HepG2 (cell line): ENCODE measurements at regions not wholly inside any gene's neighbourhood (a gene's known extent, or its start where the extent isn't known, plus 50 kb on each side); places are given as distances from the start of the nearest gene placed in this dataset.

ENCODE experiments used
- ATAC-seq: fragments of 200-7000 bp; cut with Tn5 transposase; 3 replicates; pipeline ENCODE4 v1.9.1; 2020; ENCODE audit warnings: mild to moderate bottlenecking, moderate library complexity
- BruUV-seq: library from RNA; stranded (reverse); fragments of 400-500 nt; replicated peaks from 2 replicates; lab custom pipeline; 2021; lab: Mats Ljungman, UMichigan
- CTCF ChIA-PET: fragments of 300-600 bp; formaldehyde crosslinking; extraction: SDS; loops from one replicate; lab custom pipeline; 2021; ENCODE audit warnings: low total read pairs, inconsistent platforms, low intra/inter-chr PET ratio; lab: Yijun Ruan, JAX
- POLR2A ChIA-PET: fragments of 350-600 bp; sonication (Branson Sonifier 250); formaldehyde crosslinking; loops from one replicate; lab custom pipeline; 2020; ENCODE audit warnings: antibody characterized with exemption, inconsistent platforms; lab: Yijun Ruan, JAX
- DNase-seq: peaks from one replicate; pipeline ENCODE4 v3.0.0-alpha.2; 2015; ENCODE audit warnings: low spot score
- FAIRE-seq: peaks from 3 replicates; lab custom pipeline; 2011; peaks lifted over from hg19 to GRCh38; lab: Jason Lieb, UNC
- H2AFZ ChIP-seq: one replicate; pipeline ENCODE4 v1.6.1; 2011; ENCODE audit warnings: low read length, inconsistent platforms
- H3K27ac ChIP-seq: fragments of 300-600 bp; 3 replicates; pipeline ENCODE4 v1.8.0; 2011; ENCODE audit warnings: mixed run types, mild to moderate bottlenecking, mixed read lengths, low read length, inconsistent platforms; ENCODE audit not compliant: insufficient read depth; ENCODE audit errors: extremely low read length
- H3K27me3 ChIP-seq, 2 experiments: fragments of 200-600 bp in 1 of 2; 2 replicates in 1 of 2; 3 replicates in 1 of 2; pipeline versions ENCODE4 v1.6.0 to v1.8.0; 2011; ENCODE audit warnings: low read length in 2 of 2, mild to moderate bottlenecking in 2 of 2, moderate library complexity in 2 of 2, inconsistent platforms in 1 of 2; ENCODE audit not compliant: insufficient read depth in 2 of 2, control insufficient read depth in 1 of 2
- H3K36me3 ChIP-seq, 2 experiments: fragments of 200-600 bp in 1 of 2; replicated peaks in 1 of 2; 2 replicates in 1 of 2; 3 replicates in 1 of 2; pipeline versions ENCODE4 v1.5.1 to v1.8.0; 2011; ENCODE audit warnings: low read length in 2 of 2, inconsistent platforms in 1 of 2; ENCODE audit not compliant: insufficient read depth in 2 of 2, control insufficient read depth in 1 of 2
- H3K4me1 ChIP-seq: 2 replicates; pipeline ENCODE4 v1.5.1; 2012; ENCODE audit warnings: low read length, inconsistent platforms; ENCODE audit not compliant: insufficient read depth
- H3K4me2 ChIP-seq: 2 replicates; pipeline ENCODE4 v1.6.0; 2011; ENCODE audit warnings: low read depth, low read length, inconsistent platforms
- H3K4me3 ChIP-seq, 3 experiments: fragments of 200-600 bp in 1 of 3; sonication (generic), shearing (Covaris generic) in 1 of 3; replicated peaks in 1 of 3; 2 replicates each; pipeline ENCODE4 v1.5.1; 2011 to 2016; ENCODE audit warnings: low read length in 3 of 3, inconsistent platforms in 2 of 3, low read depth in 2 of 3, mild to moderate bottlenecking in 2 of 3, control low read depth in 1 of 3, mixed read lengths in 1 of 3; ENCODE audit not compliant: insufficient read depth in 1 of 3
- H3K79me2 ChIP-seq: one replicate; pipeline ENCODE4 v1.6.1; 2011; ENCODE audit warnings: low read length, inconsistent platforms; ENCODE audit not compliant: insufficient read depth
- H3K9ac ChIP-seq: 2 replicates; pipeline ENCODE4 v1.6.0; 2011; ENCODE audit warnings: mild to moderate bottlenecking, low read depth, low read length, inconsistent platforms; ENCODE audit not compliant: insufficient read depth
- H3K9me3 ChIP-seq: 2 replicates; pipeline ENCODE4 v1.5.1; 2012; ENCODE audit warnings: mild to moderate bottlenecking, low read length
- H4K20me1 ChIP-seq: 2 replicates; pipeline ENCODE4 v1.6.0; 2011; ENCODE audit warnings: inconsistent platforms, mild to moderate bottlenecking, low read length, moderate library complexity; ENCODE audit not compliant: insufficient read depth
- BCL3 ChIP-seq: sonication (generic); formaldehyde crosslinking; IDR thresholded peaks from 2 replicates; pipeline ENCODE4 v1.5.1; 2020; ENCODE audit warnings: mild to moderate bottlenecking, missing genetic modification reagents, moderate library complexity
- ERF ChIP-seq: IDR thresholded peaks from 2 replicates; pipeline ENCODE4 v1.6.1; 2018; ENCODE audit warnings: missing biosample characterization, missing genetic modification reagents
- GLI4 ChIP-seq: sonication (generic); formaldehyde crosslinking; IDR thresholded peaks from 2 replicates; pipeline ENCODE4 v1.5.1; 2020; ENCODE audit warnings: missing genetic modification reagents, mild to moderate bottlenecking, moderate library complexity, borderline replicate concordance
- GLMP ChIP-seq: sonication (generic); formaldehyde crosslinking; IDR thresholded peaks from 2 replicates; pipeline ENCODE4 v1.9.0; 2021; ENCODE audit warnings: missing genetic modification reagents, mild to moderate bottlenecking, borderline replicate concordance
- GZF1 ChIP-seq: sonication (generic); formaldehyde crosslinking; IDR thresholded peaks from 2 replicates; pipeline ENCODE4 v1.5.1; 2020; ENCODE audit warnings: mild to moderate bottlenecking, missing genetic modification reagents
- MZF1 ChIP-seq: sonication (generic); formaldehyde crosslinking; IDR thresholded peaks from 2 replicates; pipeline ENCODE4 v1.8.1; 2023; ENCODE audit warnings: mild to moderate bottlenecking, missing genetic modification reagents, borderline replicate concordance
- SP5 ChIP-seq: IDR thresholded peaks from 2 replicates; pipeline ENCODE4 v1.6.1; 2016; ENCODE audit warnings: low read depth, borderline replicate concordance
- TRIM22 ChIP-seq: fragments of 450-650 bp; IDR thresholded peaks from 2 replicates; pipeline ENCODE4 v1.6.1; 2017
- ZBTB49 ChIP-seq: sonication (generic); formaldehyde crosslinking; IDR thresholded peaks from 2 replicates; pipeline ENCODE4 v1.4.0; 2020; ENCODE audit warnings: missing genetic modification reagents, borderline replicate concordance
- ZFP82 ChIP-seq: sonication (generic); formaldehyde crosslinking; IDR thresholded peaks from 2 replicates; pipeline ENCODE4 v1.5.1; 2020; ENCODE audit warnings: mild to moderate bottlenecking, missing genetic modification reagents, borderline replicate concordance
- ZFX ChIP-seq: sonication (generic); formaldehyde crosslinking; IDR thresholded peaks from 2 replicates; pipeline ENCODE4 v1.4.0; 2020; ENCODE audit warnings: mild to moderate bottlenecking, low read depth, missing genetic modification reagents, moderate library complexity
- ZNF512 ChIP-seq: sonication (generic); formaldehyde crosslinking; IDR thresholded peaks from 2 replicates; pipeline ENCODE4 v1.4.0; 2020; ENCODE audit warnings: mild to moderate bottlenecking, missing genetic modification reagents
- ZSCAN12 ChIP-seq: sonication (generic); formaldehyde crosslinking; IDR thresholded peaks from 2 replicates; pipeline ENCODE4 v1.9.0; 2021; ENCODE audit warnings: mild to moderate bottlenecking, missing genetic modification reagents
- WGBS: methylation state at CpG from one replicate; pipeline ENCODE4 v1.1.6; 2017; ENCODE audit warnings: low lambda C conversion rate; 5-methylcytosine and 5-hydroxymethylcytosine counted together
- in situ Hi-C: cut with HindIII; loops from 2 replicates; pipeline ENCODE4 v1.10.0; 2017; ENCODE audit warnings: low pct_unique_long_range_greater_than_20kb; ENCODE audit not compliant: extremely low pct_ligation_motif_present
- intact Hi-C: fragments of 100-400 bp; cut with micrococcal nuclease; formaldehyde crosslinking; loops from one replicate; pipeline ENCODE4 v1.10.0; 2022; ENCODE audit not compliant: unreplicated experiment
- TF ChIP-seq, protein P1 (sequence below): sonication (generic); formaldehyde crosslinking; IDR thresholded peaks from 2 replicates; pipeline ENCODE4 v1.4.0; 2020; ENCODE audit warnings: mild to moderate bottlenecking, low read depth, missing genetic modification reagents
- TF ChIP-seq, protein P2 (sequence below): sonication (generic); formaldehyde crosslinking; IDR thresholded peaks from 2 replicates; pipeline ENCODE4 v1.8.1; 2023; ENCODE audit warnings: mild to moderate bottlenecking, inconsistent platforms, moderate library complexity, missing genetic modification reagents, borderline replicate concordance

- ATAC-seq (no peak), DNase-seq (no peak), FAIRE-seq (no peak)
- no peaks in the 10 kb centered on the region for H3K79me2 ChIP-seq
- no peak overlapping the region for H3K4me2 ChIP-seq
- WGBS: 3% methylated on average over 2 of the region's 2 CpGs
- no peaks in the 10 kb centered on the region for H3K9me3 ChIP-seq
- no peak overlapping the region for H2AFZ ChIP-seq
- TF ChIP-seq ZSCAN12 (CRISPR knock-in tag): no peak
- TF ChIP-seq MZF1 (CRISPR knock-in tag): no peak
- no peak for TF ChIP-seq GLMP (CRISPR knock-in tag)
- no peak for TF ChIP-seq GZF1 (CRISPR knock-in tag)
- TF ChIP-seq ZBTB49 (CRISPR knock-in tag): no peak
- TF ChIP-seq, protein P1, sequence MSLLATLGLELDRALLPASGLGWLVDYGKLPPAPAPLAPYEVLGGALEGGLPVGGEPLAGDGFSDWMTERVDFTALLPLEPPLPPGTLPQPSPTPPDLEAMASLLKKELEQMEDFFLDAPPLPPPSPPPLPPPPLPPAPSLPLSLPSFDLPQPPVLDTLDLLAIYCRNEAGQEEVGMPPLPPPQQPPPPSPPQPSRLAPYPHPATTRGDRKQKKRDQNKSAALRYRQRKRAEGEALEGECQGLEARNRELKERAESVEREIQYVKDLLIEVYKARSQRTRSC (CRISPR knock-in tag): no peak
- TF ChIP-seq ZFX (CRISPR knock-in tag): no peak
- no peak for TF ChIP-seq ZFP82 (CRISPR knock-in tag)
- no peak for TF ChIP-seq ERF (CRISPR knock-in tag)
- TF ChIP-seq, protein P2, sequence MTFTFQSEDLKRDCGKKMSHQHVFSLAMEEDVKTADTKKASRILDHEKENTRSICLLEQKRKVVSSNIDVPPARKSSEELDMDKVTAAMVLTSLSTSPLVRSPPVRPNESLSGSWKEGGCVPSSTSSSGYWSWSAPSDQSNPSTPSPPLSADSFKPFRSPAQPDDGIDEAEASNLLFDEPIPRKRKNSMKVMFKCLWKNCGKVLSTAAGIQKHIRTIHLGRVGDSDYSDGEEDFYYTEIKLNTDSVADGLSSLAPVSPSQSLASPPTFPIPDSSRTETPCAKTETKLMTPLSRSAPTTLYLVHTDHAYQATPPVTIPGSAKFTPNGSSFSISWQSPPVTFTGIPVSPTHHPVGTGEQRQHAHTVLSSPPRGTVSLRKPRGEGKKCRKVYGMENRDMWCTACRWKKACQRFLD (CRISPR knock-in tag): no peak
- TF ChIP-seq SP5 (CRISPR knock-in tag): no peak
- TF ChIP-seq GLI4 (CRISPR knock-in tag): no peak
- TF ChIP-seq TRIM22: no peak
- TF ChIP-seq ZNF512 (CRISPR knock-in tag): no peak
- no peak for TF ChIP-seq BCL3 (CRISPR knock-in tag)
- H3K27me3 ChIP-seq: no peaks in the 10 kb centered on the region; a peak in 1 of 5 replicates
- no peak overlapping the region for H3K9ac ChIP-seq
- CTCF ChIA-PET: no interaction called here
- no peaks in the 10 kb centered on the region for H4K20me1 ChIP-seq
- no TSS peak for BruUV-seq
- intact Hi-C loops: no loop called here
- no peaks in the 10 kb centered on the region for H3K36me3 ChIP-seq
- no peaks in the 10 kb centered on the region for H3K4me1 ChIP-seq
- H3K4me3 ChIP-seq: no peak overlapping the region
- no peak overlapping the region for H3K27ac ChIP-seq
- in situ Hi-C loops: no loop called here
- POLR2A ChIA-PET: no interaction called here
Measured at GRCh38 chr13:89920461-89920860, 1427.0 kb upstream of the MIR17HG start.
